ENCODE measurements at regions not wholly inside any gene's neighbourhood (a gene's known extent, or its start where the extent isn't known, plus 50 kb on each side); places are given as distances from the start of the nearest gene placed in this dataset.

- H3K79me2 ChIP-seq (ENCODE audit: insufficient read depth, low read length): no peaks in the 10 kb centered on the region
- H3K27ac ChIP-seq (ENCODE audit: low read depth, low read length): no peak overlapping the region
- H3K36me3 ChIP-seq (ENCODE audit: control insufficient read depth in 1 of 2, insufficient read depth in 2 of 2, low read length in 2 of 2): no peaks in the 10 kb centered on the region
- no peaks in the 10 kb centered on the region for H3K9me2 ChIP-seq (ENCODE audit: insufficient read depth)
- intact Hi-C loops (cut with micrococcal nuclease): no loop called here
- TF ChIP-seq RAD21 (IDR thresholded peaks at IDR 0.05; ENCODE audit: low read depth) (no peak), EGR1 (IDR thresholded peaks at IDR 0.05; ENCODE audit: low read depth) (no peak), ATF3 (IDR thresholded peaks at IDR 0.05) (no peak), FOSL1 (IDR thresholded peaks at IDR 0.05; ENCODE audit: low read depth) (no peak), JUND (IDR thresholded peaks at IDR 0.05) (no peak), EZH2phosphoT487 (IDR thresholded peaks at IDR 0.05; ENCODE audit: borderline replicate concordance) (no peak), SP1 (IDR thresholded peaks at IDR 0.05; ENCODE audit: low read depth) (no peak), CTCF (IDR thresholded peaks at IDR 0.05 in 2 of 3, conservative IDR thresholded peaks at IDR 0.05 in 1 of 3; ENCODE audit: borderline replicate concordance in 1 of 3, insufficient read depth in 1 of 3, low read depth in 2 of 3, low read length in 2 of 3) (no peak), ELF1 (IDR thresholded peaks at IDR 0.05; ENCODE audit: borderline replicate concordance, low read depth) (no peak), EZH2 (IDR thresholded peaks at IDR 0.05) (no peak), REST (IDR thresholded peaks at IDR 0.05; ENCODE audit: low read depth) (no peak), POLR2A (IDR thresholded peaks at IDR 0.05; ENCODE audit: borderline replicate concordance, extremely low read depth, insufficient read depth, insufficient read length) (no peak), POLR2AphosphoS5 (IDR thresholded peaks at IDR 0.05; ENCODE audit: low read depth, low read length) (no peak), ZNF274 (IDR thresholded peaks at IDR 0.05; ENCODE audit: low read depth, low read length) (no peak), MAX (IDR thresholded peaks at IDR 0.05) (no peak)
- DNase-seq (ENCODE audit: low read depth, low spot score): no peak
- no peaks in the 10 kb centered on the region for H3K27me3 ChIP-seq (ENCODE audit: insufficient read depth, low read length)
- ChIA-PET CTCF (no interaction called here), POLR2A (no interaction called here), RAD21 (ENCODE audit: low non-redundant PET in 1 of 2, low total read pairs in 2 of 2, uncharacterized antibody in 2 of 2, unreplicated experiment in 2 of 2) (no interaction called here)
- BruUV-seq (replicated peaks): no TSS peak
- ATAC-seq: no peak
- no peak overlapping the region for H3K4me3 ChIP-seq (replicated peaks in 1 of 2; ENCODE audit: low read depth in 1 of 2, low read length in 2 of 2)
- no peaks in the 10 kb centered on the region for H4K20me1 ChIP-seq (ENCODE audit: insufficient read depth)
- no peak overlapping the region for H3K4me2 ChIP-seq (ENCODE audit: low read length)
- H3K4me1 ChIP-seq (ENCODE audit: control insufficient read depth in 1 of 2, insufficient read depth in 2 of 2, low read length in 2 of 2): no peaks in the 10 kb centered on the region
- H3K9ac ChIP-seq (ENCODE audit: low read length): no peak overlapping the region
- no peak overlapping the region for H2AFZ ChIP-seq (ENCODE audit: low read depth, low read length, poor library complexity, severe bottlenecking)
- H3K9me3 ChIP-seq (ENCODE audit: control insufficient read depth in 1 of 2, insufficient read depth in 1 of 2, low read depth in 1 of 2, low read length in 2 of 2): no peaks in the 10 kb centered on the region
These were observed 588.5 kb upstream of the ZEB2 start for GRCh38 chr2:145108361-145108778.
